Activated effector memory CD4-positive, alpha-beta T cell treated with Interleukin-2 at 50 U/mL for 16 hours (primary cell): ENCODE measurements at regions not wholly inside any gene's neighbourhood (a gene's known extent, or its start where the extent isn't known, plus 50 kb on each side); places are given as distances from the start of the nearest gene placed in this dataset.

ENCODE experiments used
- DNase-seq: peaks from one replicate; pipeline ENCODE4 v3.0.0-alpha.2; 2020

GRCh38 chr3:71838406-71838805 lies 53.5 kb upstream of the PROK2 start:
- DNase-seq = no peak
